Erythroblast (primary cell): ENCODE measurements at regions not wholly inside any gene's neighbourhood (a gene's known extent, or its start where the extent isn't known, plus 50 kb on each side); places are given as distances from the start of the nearest gene placed in this dataset.

Source experiments
- GATA1 ChIP-seq: IDR thresholded peaks from 2 replicates; pipeline ENCODE4 v1.6.1; 2011; ENCODE audit warnings: low read depth, mild to moderate bottlenecking, control low read depth, low read length, moderate library complexity
- POLR2A ChIP-seq: IDR thresholded peaks from 2 replicates; pipeline ENCODE4 v1.6.1; 2011; ENCODE audit warnings: mild to moderate bottlenecking, low read length

- TF ChIP-seq POLR2A (no peak), GATA1 (no peak)
Measured at GRCh38 chr1:82994616-82995263, 1004.2 kb downstream of the TTLL7 start.
